HG03442 (cell line): ENCODE measurements at regions not wholly inside any gene's neighbourhood (a gene's known extent, or its start where the extent isn't known, plus 50 kb on each side); places are given as distances from the start of the nearest gene placed in this dataset.

Experiments
- ATAC-seq: cut with Tn5 transposase; IDR thresholded peaks from one replicate; pipeline ENCODE4 v1.9.1; 2021; ENCODE audit warnings: mild to moderate bottlenecking, moderate library complexity; ENCODE audit not compliant: unreplicated experiment

DNA sequence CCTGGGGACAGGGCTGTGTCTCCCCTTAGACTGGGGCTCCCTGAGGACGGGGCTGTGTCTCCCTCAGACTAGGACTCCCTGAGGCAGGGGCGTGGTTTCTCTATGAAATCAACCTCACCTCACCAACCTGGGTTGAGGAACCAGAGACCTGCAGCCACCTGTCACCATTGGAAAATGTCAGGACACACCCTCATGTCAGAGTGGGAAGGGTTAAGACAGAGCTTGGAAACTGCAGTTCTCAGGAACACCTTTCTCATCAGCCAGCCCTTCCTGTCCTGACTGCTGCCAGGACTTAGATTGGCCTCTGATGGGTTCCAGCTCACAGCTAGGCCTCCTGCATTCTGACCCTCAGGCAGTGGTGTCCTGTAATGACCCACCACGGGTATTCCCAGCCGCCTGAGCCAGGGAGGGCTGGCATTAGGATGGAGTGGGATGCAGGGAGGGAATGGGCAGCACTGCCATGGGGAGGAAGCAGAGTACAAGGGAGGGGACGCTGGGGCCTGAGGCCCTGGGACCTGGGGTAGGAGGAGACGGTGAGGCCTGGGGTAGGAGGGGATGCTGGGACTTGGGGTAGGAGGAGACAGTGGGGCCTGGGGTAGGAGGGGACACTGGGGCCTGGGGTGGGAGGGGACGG, 76.3 kb downstream of the MRPL14 start:
- ATAC-seq, result no peak

DNA sequence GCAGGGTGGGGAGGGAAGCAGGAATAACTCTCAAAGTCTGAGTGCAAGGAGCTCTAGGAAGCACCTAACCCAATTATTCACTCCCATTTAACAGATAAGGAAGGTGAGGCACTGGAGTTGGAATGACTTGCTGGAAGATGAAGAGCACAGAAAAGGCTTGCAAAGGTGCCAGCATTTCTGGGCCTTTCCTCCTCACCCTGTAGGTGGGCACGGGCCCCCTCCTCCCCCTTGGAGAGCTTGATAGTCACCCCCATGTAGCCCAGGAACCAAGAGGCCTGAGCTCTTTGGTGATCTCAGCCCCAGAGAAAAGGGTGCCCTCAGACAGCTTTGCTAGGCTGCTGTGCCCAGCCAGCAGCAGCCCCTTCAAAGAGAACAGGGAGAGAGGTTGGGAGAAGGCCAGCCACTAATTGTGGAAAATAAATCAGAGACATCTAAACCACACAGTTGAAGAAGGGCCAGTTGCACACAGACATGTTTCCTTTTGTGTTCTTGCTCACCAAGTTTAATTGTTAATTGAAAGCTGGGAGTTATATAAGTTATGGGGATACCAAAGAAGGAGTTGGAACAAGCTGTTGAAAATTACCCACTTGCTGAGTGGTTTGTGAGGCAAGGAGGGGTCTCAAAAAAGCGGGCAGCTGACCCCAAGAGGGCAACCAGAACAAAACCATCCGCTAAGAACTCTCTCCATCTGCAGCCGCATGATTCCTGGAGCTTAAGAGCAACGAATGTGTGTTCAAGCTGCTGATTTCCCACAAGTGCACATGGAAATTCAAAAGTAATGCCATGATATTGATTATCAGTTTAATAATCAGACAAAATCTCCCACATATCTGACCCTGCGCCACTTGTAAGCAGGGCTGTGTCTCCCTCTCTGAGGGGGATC, 77.0 kb downstream of the MRPL14 start:
- no peak for ATAC-seq

DNA sequence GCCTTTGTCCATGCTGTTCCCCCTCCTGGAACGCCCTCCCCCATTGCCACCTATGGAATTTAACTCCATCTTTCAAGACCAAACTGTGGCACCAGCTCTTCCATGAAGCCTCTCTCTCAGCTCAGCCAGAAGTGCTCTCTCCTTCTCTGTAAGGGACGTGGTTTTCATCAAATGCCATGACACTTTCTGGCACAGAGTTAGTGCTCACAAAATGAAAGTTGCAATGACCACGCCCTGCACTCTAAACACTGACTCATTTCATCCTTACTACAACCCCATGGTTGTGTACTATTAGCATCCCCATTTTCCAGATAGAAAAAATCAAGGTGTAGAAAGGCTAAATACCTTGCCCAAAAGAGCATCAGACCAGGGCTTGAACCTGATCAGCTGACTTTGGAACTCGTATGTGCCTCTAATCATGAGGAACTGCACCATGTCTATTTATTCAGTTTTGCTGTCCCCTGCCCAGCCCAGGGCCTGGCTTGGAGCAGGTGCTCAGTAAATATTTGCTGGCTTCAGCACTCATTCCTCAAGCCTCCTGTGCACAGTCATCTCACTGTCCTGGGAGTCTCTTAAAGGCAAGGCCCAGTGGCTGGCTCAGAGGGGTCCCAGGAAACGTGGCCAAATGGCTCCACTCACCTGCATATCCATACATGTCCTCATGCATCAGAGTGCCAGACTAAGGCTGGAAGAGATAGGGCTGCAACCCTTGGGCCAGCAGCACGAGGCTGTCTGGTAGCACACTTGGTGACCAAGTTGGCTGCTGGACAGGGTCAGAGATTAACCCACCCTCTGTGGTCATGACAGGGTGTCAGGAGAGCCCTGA, 77.9 kb downstream of the MRPL14 start:
- peak; percentile 64 for ATAC-seq

DNA sequence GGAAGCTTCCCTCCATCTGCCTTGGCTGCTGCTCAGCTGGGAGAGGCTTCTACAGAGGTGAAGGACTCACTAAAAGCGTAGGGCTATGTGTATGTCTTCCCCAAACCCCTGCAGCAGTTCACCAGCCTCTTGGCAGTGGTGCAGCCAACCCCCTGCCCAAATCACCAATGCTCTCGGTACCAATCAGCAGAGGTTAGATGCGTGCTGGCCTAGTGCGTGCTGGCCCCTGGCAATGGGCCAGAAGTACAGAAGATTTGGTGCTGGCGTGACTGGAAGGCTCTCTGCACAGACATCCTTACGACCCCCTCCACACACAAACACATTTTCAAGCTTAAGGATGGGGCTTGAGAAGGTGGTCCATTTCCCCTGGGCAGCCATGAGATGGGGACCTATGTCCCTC, 79.0 kb downstream of the MRPL14 start:
- ATAC-seq, result no peak

DNA sequence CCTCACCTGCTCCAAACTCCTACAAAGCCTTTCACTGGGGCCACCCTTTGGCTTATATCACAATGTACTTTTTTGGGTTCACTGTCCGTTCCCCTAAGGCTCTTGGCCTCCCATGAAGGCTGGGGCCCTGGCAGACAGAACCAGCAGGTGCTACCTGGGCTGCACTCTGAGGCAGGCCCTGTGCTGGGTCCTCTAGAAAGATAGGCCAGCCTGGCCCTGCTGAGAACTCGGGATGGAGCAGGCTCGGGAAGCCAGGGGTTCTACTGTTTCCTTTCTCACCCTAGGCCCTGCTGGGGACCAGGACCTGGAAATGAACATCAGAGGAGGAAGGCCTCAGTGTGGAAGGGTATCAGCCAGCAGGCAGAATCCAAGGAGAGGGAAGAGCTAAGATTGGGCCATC, 79.5 kb downstream of the MRPL14 start:
- no peak for ATAC-seq

DNA sequence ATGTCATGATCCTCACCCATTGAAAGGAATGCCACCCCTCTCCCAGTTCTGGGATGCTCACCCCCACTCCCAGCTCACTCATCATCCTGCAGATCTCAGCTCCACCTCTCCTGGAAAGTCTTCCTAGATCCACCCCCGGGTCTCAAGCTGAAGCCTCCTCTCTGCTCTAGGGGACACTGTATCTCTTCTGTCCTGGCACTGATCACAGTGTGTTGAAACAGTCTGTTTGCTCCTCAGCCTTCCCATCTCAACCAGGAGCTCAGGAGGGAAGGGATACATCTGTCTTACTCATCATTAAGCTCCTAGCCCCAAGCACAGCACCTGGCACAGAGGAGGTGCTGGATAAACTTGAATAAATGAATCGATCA, 80.1 kb downstream of the MRPL14 start:
- no peak for ATAC-seq

DNA sequence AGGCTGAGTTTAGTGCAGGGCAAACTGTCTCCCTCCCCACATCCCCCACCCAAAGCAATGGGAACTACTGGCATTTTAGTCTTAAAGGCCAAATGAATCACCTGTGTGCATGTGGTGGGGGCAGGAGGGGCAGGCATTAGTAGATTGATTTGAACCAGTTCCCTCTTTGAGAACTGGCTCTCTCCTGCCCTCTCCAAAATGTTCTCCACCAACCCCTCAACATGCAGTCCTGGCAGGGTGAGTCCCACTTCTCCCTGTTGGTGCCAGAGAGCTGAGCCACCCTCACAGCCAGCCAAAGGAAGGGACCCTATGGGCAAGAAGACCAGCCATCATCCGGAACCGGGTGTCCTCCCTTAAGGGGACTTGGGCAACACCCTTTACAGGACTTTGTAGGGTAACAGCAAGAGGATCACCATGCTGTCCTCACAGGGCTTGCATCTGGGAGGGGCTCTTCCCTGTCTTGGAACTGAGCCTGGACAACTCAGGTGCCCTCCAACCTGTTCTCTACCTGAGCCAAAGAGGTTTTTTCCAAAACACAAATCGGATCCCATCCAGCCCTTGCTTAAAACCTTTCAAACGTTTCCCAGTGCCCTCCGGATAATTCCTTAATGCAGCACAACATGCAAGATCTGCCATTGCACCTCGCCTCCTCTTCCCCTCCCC, 80.6 kb downstream of the MRPL14 start:
- ATAC-seq, result no peak

DNA sequence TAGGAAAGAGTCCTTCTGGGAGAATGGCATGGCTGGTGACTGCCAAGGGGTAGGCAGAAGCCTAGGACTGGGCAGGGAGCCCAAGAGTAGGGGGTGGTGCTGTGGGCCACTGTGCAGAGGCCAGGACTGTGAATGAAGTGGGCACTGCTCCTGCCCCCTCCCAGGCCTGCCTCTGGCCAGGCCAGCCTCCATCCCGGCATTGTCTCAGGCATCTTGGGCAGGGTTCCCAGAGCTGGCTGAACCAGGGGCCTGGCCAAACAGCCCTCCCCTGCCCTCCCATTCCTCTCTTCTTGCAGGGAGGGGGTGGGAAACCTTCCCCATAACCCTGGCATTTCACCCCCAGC, 81.6 kb downstream of the MRPL14 start:
- no peak for ATAC-seq

DNA sequence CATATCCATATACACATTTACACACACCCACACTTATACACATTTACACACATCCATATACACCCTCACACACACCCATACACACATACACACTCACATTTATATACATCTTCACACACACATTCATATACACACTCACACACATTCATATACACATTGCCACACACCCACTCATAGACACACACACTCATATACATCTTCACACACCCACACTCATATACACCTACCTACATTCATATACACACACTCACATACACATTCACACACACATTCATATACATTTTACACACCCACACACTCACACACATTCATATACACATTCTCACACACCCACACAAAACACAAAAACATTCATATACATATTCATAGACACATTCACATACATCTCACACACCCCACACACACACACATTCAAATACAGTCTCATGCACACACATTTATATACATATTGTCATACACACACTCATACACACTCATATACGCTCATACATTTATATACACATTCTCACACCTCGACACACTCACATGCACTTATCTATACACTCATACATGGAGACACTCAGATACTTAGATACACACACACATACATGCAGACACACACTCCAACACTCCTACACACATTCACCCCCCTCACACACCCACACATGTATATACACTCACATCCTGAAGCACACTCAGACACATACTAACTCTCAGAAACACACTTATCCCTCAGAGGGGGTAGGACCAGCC, 82.1 kb downstream of the MRPL14 start:
- no peak for ATAC-seq

DNA sequence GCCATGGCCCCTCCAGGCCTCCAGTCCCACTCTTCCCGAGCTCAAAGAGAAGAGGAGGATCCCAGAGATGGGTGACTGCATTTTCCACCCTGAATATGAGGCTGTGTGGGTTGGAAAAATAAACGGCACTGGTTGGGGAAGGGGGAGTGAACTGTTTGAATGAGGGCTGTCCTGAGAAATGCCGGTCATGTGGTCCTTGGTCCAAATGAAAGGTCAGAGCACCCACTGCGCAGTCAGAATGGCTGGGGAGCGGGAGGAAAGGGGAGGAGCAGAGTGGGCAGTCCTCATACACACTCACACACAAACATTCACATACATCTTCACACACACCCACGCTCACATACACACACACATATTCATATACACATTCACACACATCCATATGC, 83.1 kb downstream of the MRPL14 start:
- ATAC-seq, result no peak

DNA sequence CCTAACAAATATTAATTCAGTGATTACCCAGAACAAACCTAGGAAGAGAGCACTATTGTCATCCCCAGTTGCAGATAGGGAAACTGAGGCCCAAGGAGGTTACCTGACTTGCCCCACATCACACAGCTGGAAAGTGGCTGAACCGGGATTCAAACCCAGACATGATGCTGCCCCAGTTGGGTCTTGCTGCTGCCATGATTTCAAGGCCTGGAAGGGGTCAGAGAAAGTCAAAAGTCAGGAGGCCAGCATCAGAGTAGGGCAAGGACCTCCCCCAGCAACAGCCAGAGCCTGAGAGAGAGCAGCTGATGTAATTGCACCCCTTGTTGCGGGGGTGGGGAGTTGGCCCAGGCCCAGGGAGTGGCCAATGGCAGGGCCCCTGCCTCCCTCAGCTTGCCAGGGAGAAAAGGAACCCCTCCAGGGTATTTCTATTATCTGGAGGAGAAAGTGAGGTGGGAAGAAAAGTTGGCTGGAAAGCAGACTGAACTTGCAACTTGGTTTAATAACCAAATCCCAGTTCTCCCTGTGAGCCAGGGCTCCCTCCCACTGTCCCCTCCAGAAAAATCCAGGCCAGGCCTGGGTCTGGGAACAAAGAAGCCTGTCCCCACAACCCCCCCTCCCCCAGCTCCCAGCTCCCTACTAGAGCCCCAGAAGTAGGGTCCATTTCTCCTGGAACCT, 83.6 kb downstream of the MRPL14 start:
- no peak for ATAC-seq

DNA sequence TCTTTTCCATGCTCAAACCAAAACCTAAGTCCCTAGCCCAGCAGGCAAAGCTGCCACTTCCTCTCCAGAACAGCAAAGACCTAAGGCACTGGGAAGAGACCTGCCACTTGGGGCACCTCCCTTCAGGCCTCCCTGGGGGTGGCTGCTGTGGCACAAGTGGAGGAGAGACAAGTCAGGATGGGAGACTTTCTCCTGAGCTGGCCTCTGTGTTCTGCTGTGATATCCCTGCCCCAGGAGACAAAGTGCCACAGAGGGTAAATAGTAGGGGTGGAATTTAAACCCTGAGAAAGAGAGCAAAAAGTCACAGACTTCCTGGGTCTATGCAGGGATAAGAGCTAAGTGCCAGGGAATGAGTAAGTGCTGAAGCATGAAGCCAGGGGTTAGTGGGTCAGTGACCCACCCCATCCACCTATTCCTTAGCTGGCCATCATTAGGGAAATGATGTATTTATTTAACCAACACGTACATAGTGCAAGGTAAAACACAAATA, 84.2 kb downstream of the MRPL14 start:
- no peak for ATAC-seq

DNA sequence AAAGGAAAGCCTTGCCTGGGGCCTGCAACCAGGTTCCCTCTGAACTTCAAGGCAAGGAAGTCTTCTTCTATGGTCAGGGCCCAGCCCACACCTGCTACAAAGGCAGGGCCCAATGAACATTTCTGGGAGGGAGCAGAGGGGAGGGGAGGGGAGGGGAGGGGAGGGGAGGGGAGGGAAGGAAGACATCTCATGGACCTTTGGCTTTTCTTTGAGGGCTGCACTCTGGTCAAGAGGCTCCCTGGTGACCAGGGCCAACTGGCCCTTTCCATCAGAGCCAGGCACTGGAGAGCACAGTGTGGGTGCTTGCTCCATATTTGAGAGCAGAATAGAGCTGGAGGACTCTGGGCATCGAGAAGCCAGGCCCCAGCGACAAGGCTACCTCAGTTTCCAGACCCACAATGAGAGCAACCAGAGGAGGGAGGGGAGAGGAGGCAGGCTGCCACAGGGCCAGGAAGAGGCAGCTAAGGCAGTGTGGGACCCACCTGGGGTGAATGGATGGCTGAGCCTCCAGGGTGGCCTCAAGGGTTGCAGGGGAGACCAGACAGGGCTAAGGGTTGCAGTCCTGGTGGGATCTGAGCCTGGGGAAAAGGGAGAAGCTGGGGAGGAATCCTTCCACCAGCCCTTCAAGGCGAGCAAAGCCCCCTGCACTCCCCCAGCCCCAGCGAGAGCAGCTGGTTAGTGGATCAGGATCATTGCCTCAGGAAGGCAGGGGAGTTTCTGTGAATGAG, 84.8 kb downstream of the MRPL14 start:
- ATAC-seq, result no peak

DNA sequence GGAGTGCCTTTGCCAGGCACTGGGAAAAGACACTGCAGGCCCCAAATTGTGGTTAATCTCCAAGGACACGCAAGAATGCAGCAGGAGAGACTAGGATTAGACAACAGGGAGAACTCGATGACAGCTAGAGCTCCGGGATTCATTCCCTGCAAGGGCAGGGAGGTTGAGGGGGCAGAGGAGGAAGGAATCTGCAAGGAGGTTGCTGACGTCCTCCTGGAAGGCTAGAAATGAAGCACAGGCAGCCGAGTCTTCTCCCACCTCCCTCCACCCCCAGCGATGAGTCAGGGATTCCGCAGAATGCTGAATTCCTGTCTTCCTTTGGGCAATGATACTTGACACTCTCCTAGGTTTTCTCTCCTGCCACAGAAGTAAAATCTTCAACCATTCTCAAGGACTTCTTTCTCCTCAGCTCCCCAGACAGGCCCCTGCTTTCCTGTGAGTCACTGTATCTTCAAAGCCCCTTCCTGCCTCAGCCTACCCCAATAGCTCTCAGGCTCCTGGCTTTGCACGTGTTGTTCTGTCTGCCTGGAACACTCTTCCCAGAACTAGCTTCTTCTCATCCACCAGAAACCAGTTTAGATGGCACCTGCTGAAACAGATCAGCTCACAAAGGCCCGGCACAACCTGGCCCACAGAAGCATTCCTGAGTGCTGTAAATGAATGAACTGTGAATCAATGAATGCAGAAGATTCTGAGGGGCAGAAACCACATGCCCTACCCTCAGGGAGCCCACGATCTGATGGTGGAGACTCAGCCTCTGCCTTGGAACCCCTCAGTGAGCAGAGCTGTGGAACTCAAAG, 85.6 kb downstream of the MRPL14 start:
- no peak for ATAC-seq

DNA sequence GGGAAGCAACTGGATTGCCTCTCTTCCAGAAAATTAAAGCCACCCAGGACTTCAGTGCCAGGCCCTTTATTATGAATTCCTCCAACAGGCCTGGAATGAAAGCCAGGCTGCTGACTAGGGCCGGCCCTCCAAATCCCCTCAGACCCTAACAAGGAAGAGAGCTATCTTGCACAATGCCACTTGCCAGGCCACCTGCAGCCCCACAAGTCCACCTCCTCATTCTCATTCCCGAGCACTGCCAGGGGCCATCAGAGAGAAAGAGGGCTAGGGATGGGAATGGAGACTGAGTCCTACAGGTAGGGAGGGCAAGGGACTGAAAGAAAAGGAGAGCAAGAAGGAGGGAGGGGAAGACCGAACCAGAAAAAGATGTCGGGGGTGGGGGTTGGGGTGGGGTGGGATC, 86.5 kb downstream of the MRPL14 start:
- no peak for ATAC-seq

DNA sequence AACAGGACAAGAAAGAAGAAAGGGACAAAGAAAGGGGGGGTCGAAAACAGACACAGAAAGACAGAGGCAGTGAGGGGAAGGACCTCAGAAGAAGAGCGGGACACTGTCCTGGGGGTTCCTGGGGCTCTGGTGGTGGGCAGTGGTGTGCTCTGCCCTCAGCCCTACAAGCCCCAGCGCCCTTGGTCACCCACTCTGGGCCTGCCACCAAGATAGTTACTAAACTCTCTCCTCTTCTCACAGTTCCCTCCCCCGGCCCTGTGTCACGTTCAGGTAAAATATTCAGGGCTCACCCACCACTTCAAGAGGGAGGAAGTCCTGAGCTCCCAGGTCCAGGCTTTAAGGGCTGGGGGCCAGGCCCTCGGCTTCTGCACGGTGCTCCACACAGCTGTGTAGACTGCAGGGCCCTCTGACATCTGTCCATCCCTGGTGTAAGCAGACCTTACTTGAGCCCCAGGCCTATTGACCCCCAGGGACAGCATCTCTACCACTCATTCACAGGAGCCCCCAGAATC, 87.4 kb downstream of the MRPL14 start:
- ATAC-seq, result no peak

DNA sequence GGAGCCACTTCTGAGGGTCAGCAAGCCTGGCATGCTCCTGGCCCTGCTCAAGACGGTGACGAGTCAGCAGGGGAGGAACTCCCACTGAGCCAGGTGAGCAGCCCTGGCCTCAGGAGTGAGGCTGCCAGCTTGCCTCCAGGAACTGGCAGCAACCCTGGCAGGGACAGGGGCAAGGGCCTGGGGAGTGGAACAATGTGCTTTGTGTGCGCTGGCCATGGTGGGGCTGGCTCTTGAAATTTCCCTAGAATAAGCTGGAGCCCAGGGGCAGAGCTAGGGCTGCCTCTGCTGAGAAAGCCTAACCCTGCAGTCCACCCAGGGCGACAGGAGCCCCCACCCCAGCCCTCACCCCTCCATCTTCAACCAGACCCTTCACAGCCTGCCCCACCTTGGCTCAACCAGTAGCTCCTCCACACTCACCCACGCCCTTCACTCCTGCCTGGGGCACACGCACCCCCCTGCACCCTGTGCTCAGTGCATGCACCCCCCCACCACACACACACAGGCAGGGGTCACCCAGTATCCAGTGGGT, 88.0 kb downstream of the MRPL14 start:
- ATAC-seq, result no peak

DNA sequence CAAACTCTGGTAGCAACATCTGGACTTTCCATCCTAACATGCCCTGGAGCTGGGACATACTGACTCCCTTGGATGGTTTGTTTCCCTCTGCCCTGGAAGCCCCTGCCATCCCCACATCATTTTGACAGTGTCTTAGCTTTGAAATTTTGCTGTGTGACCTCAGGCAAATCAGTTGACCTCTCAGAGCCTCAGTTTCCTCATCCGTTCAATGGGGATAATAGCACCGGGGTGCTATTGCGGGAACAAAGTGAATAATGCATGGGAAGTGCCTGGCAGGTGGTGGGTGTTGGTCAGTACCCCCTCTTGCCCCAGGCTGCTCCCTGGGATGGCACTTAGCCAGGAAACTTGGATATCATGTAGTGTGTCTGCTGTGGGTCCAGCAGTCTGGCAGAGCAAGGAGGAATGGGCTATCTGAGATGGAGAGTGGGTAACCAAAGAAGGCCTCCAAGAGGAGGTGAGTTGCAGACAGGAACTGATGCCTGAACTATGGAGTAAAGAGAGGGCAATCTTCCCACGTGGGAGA, 88.6 kb downstream of the MRPL14 start:
- no peak for ATAC-seq
